AG10803 (cell line): ENCODE measurements at regions not wholly inside any gene's neighbourhood (a gene's known extent, or its start where the extent isn't known, plus 50 kb on each side); places are given as distances from the start of the nearest gene placed in this dataset.

ENCODE experiments used
- DNase-seq: peaks from one replicate; pipeline ENCODE4 v3.0.0; 2010; ENCODE audit warnings: low read depth
- H3K4me3 ChIP-seq: 2 replicates; pipeline ENCODE4 v1.5.1; 2011; ENCODE audit warnings: mild to moderate bottlenecking, low read length, control low read depth
- TF ChIP-seq, protein P1 (sequence below): conservative IDR thresholded peaks from 2 replicates; pipeline ENCODE4 v1.5.1; 2011; ENCODE audit warnings: mild to moderate bottlenecking, low read length, control low read depth, inconsistent platforms

DNA sequence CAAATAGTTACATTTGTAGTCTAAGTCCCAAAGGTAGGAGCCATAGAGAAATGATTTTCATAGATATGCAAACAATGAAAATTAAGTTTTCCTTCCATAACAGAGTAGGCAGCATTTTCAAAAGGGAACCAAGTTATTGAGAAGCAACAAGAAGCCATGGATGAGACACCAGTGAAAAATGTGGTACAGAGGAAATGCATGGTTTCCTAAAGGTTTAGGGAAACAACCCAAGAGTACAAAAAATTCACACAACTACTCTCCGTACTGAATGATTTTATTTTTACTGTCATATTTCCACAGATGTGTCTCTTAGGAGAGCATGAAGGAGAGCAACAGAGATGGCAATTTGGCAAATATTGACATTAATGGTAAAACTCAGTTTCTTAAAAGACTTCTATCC is 1408.9 kb upstream of the PCDH7 start:
- DNase-seq = no peak
- H3K4me3 ChIP-seq = no peak overlapping the region
- TF ChIP-seq, protein P1, sequence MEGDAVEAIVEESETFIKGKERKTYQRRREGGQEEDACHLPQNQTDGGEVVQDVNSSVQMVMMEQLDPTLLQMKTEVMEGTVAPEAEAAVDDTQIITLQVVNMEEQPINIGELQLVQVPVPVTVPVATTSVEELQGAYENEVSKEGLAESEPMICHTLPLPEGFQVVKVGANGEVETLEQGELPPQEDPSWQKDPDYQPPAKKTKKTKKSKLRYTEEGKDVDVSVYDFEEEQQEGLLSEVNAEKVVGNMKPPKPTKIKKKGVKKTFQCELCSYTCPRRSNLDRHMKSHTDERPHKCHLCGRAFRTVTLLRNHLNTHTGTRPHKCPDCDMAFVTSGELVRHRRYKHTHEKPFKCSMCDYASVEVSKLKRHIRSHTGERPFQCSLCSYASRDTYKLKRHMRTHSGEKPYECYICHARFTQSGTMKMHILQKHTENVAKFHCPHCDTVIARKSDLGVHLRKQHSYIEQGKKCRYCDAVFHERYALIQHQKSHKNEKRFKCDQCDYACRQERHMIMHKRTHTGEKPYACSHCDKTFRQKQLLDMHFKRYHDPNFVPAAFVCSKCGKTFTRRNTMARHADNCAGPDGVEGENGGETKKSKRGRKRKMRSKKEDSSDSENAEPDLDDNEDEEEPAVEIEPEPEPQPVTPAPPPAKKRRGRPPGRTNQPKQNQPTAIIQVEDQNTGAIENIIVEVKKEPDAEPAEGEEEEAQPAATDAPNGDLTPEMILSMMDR = no peak

GRCh38 chr4:29319663-29320340 is 1400.4 kb upstream of the PCDH7 start:
- no peak for DNase-seq
- H3K4me3 ChIP-seq = no peak overlapping the region
- TF ChIP-seq, protein P1 = no peak

DNA sequence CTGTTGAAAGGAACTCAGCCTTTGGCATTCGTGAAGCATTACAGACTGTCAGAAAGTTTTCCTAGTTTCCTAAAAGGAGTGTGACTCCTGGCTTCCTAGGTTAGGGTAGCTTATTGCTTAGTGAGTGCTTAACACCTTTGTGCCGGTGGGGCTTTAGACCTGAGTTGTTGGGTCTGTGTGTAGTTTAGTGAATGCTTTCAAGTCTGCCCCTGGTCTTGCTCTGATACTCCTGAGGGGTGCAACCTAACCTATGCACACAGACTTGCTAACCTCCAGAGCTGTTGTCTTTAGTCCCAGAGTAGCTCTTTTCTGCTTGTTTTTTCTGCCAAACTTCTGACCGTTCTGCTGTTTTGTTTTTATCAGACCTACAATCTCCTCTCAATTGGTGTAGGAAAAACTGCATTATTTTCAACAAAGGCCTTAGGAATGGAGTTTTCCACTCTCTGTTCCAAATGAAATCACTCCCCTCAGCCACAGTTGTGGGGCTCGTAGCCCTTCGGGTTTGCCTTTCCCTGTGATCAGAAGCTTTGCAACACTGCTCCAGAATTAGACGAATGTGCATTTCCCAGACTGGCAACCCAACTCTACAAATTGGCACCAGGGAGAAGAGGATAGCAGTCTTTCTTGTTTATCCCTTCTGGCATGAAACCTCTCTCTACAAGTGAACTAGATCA is 1399.1 kb upstream of the PCDH7 start:
- no peak overlapping the region for H3K4me3 ChIP-seq
- TF ChIP-seq, protein P1 = no peak
- no peak for DNase-seq

- TF ChIP-seq, protein P1 = no peak
- DNase-seq = no peak
- H3K4me3 ChIP-seq = no peak overlapping the region
Measured at GRCh38 chr4:29326004-29326403, 1394.2 kb upstream of the PCDH7 start.

GRCh38 chr4:29326816-29327215 is 1393.4 kb upstream of the PCDH7 start:
- TF ChIP-seq, protein P1 = no peak
- H3K4me3 ChIP-seq = no peak overlapping the region
- DNase-seq = no peak

DNA sequence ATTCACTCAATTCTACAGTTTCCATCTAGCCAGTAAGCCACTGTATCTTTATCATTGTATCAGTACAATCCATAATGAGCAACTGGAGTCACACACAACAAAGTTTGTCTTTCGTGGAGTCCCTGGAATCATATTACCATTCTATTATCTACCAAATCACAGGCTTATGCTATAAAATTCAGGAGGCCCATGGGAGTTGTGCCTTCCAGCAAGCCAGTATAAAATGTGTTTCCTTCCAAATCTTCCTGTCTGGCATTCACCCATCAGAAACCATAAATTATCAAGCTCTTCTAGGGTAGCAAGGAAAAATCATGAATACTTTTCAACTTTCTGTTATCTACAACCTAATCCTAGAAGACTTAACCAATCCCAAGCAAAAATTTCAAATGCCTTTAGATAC is 1383.3 kb upstream of the PCDH7 start:
- TF ChIP-seq, protein P1 = no peak
- no peak for DNase-seq
- H3K4me3 ChIP-seq = no peak overlapping the region

GRCh38 chr4:29372971-29373370 is 1347.2 kb upstream of the PCDH7 start:
- no peak for DNase-seq
- TF ChIP-seq, protein P1 = no peak
- H3K4me3 ChIP-seq = no peak overlapping the region
